ES-I3 (cell line): ENCODE measurements at regions not wholly inside any gene's neighbourhood (a gene's known extent, or its start where the extent isn't known, plus 50 kb on each side); places are given as distances from the start of the nearest gene placed in this dataset.

ENCODE experiments used
- H3K36me3 ChIP-seq: 2 replicates; pipeline ENCODE4 v1.6.1; 2013; ENCODE audit warnings: mild to moderate bottlenecking, low read length, control low read depth, moderate library complexity; ENCODE audit not compliant: insufficient read depth
- H3K4me1 ChIP-seq: 2 replicates; pipeline ENCODE4 v1.6.1; 2013; ENCODE audit warnings: mild to moderate bottlenecking, control low read depth, low read length; ENCODE audit not compliant: insufficient read depth
- H3K9ac ChIP-seq: 2 replicates; pipeline ENCODE4 v1.6.1; 2013; ENCODE audit warnings: low read depth, mild to moderate bottlenecking, low read length, moderate library complexity
- H3K9me3 ChIP-seq: 2 replicates; pipeline ENCODE4 v1.6.1; 2013; ENCODE audit warnings: mild to moderate bottlenecking, low read length, moderate library complexity; ENCODE audit not compliant: control insufficient read depth, insufficient read depth

DNA sequence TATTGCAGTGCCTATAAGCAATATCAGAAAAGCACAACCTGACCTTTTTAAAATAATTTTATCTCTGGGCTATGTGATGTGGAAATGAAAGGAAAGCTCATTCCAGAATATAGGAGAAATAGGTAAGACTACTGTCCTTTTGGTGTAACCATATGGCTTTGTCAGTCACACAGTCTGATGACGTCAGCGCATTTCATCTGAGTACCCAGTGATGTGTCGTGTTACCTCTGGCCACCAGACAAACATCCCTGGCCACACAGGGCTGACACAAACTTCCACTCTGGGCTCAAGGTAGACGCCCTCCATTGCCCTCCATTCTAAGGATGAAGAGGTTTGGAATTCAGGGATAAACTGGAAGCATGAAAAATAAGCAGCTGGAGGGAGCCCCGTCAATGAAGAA, 506.7 kb downstream of the CMPK2 start:
- Histone ChIP-seq H3K9me3 (no peaks in the 10 kb centered on the region), H3K9ac (no peak overlapping the region), H3K4me1 (no peaks in the 10 kb centered on the region), H3K36me3 (no peaks in the 10 kb centered on the region)

DNA sequence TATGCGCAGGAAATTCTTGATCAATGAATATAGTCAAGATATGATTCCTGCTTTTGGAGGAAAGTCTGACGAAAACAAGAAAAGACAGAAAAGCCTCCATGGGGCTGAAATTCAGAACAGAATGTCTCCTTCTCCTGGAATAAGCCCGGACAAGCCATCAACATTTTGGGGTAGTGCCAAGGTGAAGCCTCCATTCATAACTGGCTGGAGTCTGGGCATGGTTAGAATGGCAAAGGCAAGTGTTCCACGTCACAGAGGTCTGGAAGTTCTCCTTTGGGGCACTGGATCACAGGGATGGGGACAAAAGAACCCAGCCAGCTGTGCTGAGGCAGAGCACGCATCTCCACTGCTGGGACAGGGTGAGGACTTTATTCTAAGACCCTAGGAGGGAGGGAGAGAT, 505.7 kb downstream of the CMPK2 start:
- no peaks in the 10 kb centered on the region for H3K9me3 ChIP-seq

DNA sequence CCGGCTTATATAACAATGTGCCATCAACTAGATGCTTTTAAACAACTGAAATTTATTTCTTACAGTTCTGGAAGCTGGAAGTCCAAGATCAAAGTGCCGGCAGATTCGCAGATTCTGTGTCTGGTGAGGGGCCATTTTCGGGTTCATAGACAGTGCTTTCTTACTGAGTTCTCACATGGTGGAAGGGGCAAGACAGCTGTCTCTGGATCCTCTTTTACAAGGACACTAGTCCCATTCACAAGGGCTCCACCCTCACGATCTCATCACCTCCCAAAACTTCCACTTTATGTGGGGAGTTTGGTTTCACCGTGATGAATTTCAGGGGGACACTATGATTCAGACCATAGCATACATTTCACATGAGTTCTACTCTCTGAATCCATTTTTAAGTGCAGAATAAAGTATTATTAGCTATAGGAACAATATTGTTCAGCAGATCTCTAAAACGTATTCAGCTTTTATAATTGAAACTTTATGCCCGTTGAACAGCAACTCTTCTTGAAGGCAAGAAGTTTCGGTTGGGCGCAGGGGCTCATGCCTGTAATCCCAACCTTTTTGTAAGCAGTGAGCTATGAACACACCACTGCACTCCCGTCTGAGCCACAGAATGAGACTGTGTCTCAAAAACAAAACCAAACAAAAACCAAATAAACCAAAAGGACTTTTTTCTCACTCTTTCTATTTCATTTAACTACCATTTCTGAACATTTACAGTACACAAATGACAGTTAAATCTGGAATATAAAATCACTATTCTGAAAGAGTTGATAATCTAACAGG, 502.8 kb downstream of the CMPK2 start:
- H3K9me3 ChIP-seq = no peaks in the 10 kb centered on the region
- H3K36me3 ChIP-seq = no peaks in the 10 kb centered on the region

More for the DNA sequence above, 505.7 kb downstream of the CMPK2 start:
- Histone ChIP-seq H3K9ac (no peak overlapping the region), H3K36me3 (no peaks in the 10 kb centered on the region), H3K4me1 (no peaks in the 10 kb centered on the region)

DNA sequence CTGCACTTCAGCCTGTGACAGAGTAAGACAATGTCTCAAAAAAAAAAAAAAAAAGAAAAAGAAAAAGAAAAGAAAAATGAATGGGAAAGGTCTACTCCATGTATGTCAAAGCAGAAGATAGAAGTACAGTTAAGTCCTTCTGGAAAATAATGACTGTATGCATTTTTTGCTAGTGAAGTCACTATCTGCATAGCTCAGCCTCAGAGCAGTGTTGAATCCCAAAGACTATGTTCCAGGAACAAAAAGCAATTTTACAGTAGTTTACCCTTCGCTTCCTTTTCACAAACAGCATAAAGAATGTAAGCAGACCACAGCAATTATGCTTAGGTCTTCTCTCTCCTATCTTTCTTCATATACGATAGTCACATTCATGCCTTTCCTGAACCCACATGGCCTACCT, 497.4 kb downstream of the CMPK2 start:
- H3K36me3 ChIP-seq = no peaks in the 10 kb centered on the region
- H3K9ac ChIP-seq = no peak overlapping the region
- H3K4me1 ChIP-seq = no peaks in the 10 kb centered on the region
- no peaks in the 10 kb centered on the region for H3K9me3 ChIP-seq

More for the DNA sequence above, 502.8 kb downstream of the CMPK2 start:
- H3K9ac ChIP-seq = no peak overlapping the region
- H3K4me1 ChIP-seq = no peaks in the 10 kb centered on the region

DNA sequence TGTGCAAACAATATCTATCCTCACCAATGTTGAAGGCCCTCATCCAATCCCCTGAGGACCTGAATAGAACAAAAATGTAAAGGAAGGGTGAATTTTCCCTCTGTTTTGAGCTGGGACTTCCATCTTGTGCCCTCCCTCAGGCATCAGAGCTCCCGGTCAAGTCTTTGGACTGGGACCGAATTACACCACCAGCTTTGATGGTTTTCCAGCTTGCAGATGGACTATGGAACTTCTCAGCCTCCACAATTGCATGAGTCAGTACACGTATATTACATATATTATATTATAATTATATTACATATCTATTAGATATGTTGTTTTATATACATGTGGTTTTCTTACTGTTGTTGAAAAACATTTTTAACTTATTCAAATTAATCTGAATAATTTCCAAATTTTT, 496.4 kb downstream of the CMPK2 start:
- H3K9ac ChIP-seq = no peak overlapping the region
- H3K9me3 ChIP-seq = no peaks in the 10 kb centered on the region
- no peaks in the 10 kb centered on the region for H3K4me1 ChIP-seq

DNA sequence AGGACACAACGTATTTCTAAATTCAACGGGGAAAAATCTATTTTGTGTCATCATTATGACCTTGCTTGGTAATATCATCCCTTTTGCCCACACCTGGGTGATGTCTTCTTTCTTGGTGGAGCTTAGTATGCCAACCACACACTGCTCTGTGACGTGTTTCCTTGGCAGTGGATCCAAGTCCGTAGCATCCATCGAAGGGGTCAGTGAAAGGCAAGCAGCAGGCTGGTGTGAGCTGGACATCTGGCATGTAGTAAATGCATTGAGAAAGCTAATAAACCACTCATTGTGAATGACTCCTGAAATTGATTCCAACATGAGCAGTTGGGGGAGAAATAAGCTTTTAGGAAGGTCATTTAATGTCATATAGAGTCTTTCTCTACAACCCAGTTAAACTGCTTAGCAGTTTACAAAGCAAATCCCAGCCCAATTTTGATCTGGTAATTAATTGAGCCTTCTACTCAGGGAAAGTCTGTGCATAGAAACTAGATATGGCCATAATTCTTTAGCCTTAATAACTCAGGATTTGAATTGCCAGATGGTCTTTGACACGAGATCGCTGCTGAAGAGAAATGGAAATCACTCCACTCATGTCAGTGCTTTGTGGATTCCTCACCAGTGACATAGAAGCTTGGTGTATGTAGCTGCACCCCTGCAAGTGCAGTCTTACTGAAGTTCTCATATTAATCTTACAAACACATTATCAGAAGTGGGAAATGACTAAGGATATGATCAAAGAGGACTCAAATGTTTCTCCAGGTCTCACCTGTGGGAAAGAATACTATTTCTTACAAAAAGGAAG, 494.8 kb downstream of the CMPK2 start:
- H3K9ac ChIP-seq = no peak overlapping the region
- H3K9me3 ChIP-seq = no peaks in the 10 kb centered on the region
- no peaks in the 10 kb centered on the region for H3K36me3 ChIP-seq
- H3K4me1 ChIP-seq = no peaks in the 10 kb centered on the region

More for the DNA sequence above, 496.4 kb downstream of the CMPK2 start:
- no peaks in the 10 kb centered on the region for H3K36me3 ChIP-seq

DNA sequence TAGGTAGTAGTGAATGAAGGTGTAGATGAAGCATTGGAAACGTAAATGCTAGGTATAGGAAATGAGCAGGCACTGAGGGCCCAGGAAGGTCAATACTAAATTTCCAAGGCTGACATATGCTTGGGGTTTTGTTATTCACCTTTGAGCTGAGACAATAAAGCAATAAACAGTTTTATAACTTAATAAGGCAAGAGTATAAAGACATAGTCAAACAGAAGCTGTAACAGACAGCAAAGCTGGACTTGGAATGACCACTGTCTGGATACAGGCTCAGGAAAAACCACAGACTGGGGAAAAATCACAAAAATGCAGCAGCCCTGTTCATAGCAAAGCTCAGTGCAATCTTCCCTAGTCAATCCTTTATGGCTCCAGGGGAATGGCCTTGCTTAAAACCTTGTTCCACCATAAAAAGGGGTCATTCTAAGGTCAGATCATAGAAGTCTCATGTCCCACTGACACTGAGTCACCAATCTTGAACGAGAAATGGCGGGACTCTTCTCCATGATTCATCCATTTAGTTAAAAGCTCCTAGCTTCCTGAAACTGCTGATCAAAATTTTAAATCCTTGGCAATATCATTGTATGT, 493.3 kb downstream of the CMPK2 start:
- H3K9me3 ChIP-seq = no peaks in the 10 kb centered on the region
- H3K4me1 ChIP-seq = no peaks in the 10 kb centered on the region
- no peaks in the 10 kb centered on the region for H3K36me3 ChIP-seq
- H3K9ac ChIP-seq = no peak overlapping the region

DNA sequence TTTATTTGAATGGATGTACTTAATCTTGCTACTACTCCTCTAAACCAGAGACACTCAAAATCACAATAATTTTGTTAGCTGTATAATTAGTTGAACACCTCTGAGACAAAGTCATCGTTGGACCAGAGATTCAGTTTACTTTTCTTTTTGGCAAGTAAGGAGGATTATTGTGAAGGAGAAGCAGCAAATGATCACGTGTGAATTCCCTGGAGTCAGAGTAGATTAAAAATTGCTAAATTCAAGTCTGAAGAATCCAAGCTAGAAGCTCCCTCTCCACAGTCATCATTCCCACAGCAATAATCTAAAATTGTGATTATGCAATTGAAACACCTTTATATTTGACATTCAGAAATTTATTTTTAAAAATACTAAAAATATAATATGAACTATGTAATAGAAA, 484.4 kb downstream of the CMPK2 start:
- Histone ChIP-seq H3K4me1 (no peaks in the 10 kb centered on the region), H3K36me3 (no peaks in the 10 kb centered on the region), H3K9me3 (0 out of 2 replicates have a peak, but pooled peaks cover 2% of the 10 kb centered on the region), H3K9ac (no peak overlapping the region)

DNA sequence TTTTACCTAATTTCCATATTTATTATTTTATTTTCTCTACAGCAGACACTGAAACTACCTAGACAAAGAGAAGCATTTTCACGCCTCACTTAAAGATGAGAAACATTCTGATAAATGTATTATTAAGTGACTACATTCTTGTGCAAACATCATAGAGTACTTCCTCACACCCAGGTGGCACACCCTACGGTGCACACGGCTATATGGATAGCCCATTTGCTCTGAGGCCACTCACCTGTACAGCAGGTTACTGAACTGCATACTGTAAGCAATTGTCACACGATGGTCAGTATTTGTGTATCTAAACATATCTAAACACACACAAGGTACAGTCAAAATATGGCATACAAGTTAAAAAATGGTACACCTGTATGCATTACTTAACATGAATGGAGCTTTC, 481.4 kb downstream of the CMPK2 start:
- no peak overlapping the region for H3K9ac ChIP-seq
- H3K9me3 ChIP-seq = 0 out of 2 replicates have a peak, but pooled peaks cover 2% of the 10 kb centered on the region
- no peaks in the 10 kb centered on the region for H3K4me1 ChIP-seq
- H3K36me3 ChIP-seq = no peaks in the 10 kb centered on the region

DNA sequence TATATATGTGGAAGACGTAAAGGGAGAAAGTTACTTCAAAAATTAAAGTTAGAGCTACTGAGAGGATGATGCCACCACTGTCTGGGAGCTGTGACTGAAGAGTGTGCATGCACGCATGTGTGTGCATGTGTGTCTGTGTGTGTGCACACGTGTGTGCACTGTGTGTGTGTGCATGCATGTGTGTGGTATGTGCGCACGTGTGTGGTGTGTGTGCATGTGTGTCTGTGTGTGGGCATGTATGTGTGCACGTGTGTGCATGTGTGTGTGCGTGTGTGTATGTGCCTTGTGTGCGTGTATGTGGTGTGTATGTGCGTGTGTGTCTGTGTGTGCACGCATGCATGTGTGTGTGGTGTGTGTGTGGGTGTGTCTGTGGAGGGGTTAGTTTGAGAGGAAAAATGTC, 473.4 kb downstream of the CMPK2 start:
- no peaks in the 10 kb centered on the region for H3K4me1 ChIP-seq
- no peaks in the 10 kb centered on the region for H3K9me3 ChIP-seq

DNA sequence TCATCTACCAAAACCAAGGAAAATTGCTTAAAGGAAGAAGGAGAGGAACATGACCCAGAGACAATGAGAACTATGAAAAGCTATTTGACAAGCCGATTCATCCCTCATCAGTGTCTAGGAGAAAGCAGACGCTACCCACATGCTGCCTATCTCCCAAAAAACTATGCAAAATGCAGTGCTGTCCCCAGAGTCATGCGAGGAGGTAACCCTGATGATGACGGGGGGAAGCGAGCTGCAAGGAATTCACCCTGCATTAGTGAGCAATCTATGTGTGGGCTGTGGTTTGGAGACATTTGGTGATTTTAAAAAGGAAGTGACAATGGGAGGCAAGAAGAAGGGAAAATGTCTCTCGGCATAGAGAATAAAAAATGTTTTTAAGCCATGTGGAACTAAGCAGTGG, 472.7 kb downstream of the CMPK2 start:
- no peaks in the 10 kb centered on the region for H3K36me3 ChIP-seq
- no peaks in the 10 kb centered on the region for H3K4me1 ChIP-seq
- no peaks in the 10 kb centered on the region for H3K9me3 ChIP-seq
- no peak overlapping the region for H3K9ac ChIP-seq

More for the DNA sequence above, 473.4 kb downstream of the CMPK2 start:
- H3K9ac ChIP-seq = no peak overlapping the region
- H3K36me3 ChIP-seq = no peaks in the 10 kb centered on the region

DNA sequence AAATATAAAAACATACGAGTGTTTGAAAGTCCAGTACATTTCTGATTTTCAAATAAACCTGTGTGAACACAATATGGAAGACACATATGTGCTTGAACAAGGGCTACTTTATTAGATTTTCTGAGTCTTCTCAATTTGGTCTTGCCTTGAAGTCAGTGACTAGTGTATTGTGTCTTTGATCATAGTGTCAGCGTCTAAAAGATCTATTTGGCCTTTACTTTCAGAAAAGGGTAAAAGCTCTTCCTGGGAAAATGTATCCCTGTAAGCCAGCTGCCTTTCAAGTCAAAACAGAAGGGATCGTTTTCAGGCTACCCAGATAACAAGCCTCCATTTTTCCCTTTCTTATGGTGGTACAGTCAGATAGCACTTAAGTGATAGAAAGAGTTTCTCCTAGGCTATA, 471.9 kb downstream of the CMPK2 start:
- Histone ChIP-seq H3K36me3 (no peaks in the 10 kb centered on the region), H3K9me3 (no peaks in the 10 kb centered on the region), H3K9ac (no peak overlapping the region), H3K4me1 (no peaks in the 10 kb centered on the region)

DNA sequence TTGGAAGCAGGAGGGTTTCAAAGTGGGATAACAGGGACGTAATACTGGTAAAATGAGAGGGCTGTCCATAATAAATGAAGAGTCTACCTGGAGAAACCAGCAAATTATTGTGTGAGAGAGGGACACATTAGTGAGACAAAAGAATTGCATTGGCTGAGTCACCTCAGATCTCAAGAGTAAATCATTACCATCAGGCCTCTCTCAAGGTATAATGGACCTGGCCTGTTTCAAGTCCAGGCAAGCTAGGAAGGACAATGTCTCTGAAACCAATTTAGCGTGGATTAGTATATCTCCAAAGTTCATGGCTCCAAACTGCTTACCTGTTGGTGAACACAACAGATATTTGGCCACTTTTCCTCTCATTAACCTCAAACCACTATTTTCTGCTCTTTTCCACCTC, 471.4 kb downstream of the CMPK2 start:
- no peaks in the 10 kb centered on the region for H3K9me3 ChIP-seq
- no peaks in the 10 kb centered on the region for H3K36me3 ChIP-seq
- H3K9ac ChIP-seq = no peak overlapping the region
- H3K4me1 ChIP-seq = no peaks in the 10 kb centered on the region

DNA sequence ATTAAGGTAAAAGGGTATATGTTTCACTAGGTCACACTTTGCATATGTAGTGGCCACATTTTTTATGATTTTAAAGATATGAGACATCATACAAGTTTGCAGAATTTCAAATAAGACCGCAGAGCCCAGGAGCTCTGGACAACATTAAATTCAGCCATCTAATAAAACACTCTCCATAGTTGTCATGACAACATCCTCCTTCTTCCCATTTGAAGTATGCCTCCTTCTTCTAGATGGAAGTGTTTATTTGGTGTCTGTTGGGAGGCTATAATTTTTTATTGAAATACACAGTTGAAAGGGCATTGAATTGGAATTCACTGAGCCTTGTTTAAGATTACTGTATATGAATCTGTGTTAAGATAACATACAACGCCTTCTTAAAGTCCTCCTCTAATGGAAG, 467.3 kb downstream of the CMPK2 start:
- Histone ChIP-seq H3K4me1 (no peaks in the 10 kb centered on the region), H3K9me3 (no peaks in the 10 kb centered on the region), H3K9ac (no peak overlapping the region), H3K36me3 (no peaks in the 10 kb centered on the region)

DNA sequence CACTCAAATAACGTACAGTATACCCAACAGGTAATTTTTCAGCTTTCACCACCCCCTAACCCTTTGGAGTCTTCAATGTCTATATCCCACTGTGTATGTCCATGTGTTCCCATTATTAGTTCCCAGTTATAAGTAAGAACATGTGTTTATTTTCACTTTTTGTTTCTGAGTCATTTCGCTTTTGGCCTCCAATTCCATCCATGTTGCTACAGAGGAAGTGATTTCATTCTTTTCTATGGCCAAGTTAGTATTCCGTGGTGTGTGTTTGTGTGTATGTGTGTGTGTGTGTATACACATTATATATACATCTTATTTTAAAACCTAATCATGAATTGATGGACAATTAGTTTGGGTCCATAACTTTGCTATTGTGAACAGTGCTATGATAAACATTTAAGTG, 464.4 kb downstream of the CMPK2 start:
- H3K36me3 ChIP-seq = no peaks in the 10 kb centered on the region
- H3K9me3 ChIP-seq = no peaks in the 10 kb centered on the region
- no peaks in the 10 kb centered on the region for H3K4me1 ChIP-seq
- no peak overlapping the region for H3K9ac ChIP-seq
